ENCODE measurements at regions not wholly inside any gene's neighbourhood (a gene's known extent, or its start where the extent isn't known, plus 50 kb on each side); places are given as distances from the start of the nearest gene placed in this dataset.

DNA sequence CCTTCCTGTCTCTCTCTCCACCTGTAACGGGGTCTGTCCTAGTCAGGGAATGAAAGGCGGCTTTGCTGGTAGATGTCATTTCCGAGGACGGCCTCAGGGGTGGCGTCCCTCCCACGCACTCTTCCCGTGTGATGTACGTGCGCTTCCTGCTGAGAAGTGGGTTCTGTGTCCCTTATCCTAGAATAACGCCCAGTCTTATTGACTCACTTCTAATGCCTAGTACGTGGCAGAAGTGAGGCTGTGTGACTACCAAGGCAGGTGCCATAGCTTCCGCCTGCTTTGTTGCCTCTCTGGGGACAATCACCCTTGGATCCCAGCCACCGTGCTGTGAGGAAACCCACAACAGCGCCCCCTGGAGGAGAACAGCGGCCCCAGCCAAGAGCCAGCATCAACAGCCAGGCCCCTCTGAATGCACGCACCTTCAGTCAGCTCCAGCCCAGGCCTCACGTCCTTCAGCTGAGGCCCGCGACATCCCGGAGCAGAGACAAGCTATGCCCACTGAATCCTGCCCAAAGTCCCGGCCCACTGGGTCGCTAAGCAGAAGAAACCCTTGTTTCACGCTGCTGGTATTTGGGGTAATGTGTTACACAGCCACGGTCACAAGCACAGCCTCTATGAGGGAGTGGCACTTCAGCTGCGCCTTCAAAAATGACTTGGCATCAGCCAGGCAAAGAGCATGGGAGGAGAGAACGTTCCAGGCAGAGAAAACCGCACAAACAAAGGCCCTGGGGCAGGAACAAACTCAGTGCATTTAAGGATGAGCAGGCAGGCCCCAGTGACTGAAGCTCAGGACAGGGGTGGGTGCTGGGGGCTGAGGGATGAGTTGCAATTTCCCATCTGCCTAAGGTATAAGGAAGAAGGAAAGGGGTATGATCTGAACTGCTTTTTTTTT, 224.2 kb downstream of the NFATC2 start (continued):
- TF ChIP-seq, protein P1, sequence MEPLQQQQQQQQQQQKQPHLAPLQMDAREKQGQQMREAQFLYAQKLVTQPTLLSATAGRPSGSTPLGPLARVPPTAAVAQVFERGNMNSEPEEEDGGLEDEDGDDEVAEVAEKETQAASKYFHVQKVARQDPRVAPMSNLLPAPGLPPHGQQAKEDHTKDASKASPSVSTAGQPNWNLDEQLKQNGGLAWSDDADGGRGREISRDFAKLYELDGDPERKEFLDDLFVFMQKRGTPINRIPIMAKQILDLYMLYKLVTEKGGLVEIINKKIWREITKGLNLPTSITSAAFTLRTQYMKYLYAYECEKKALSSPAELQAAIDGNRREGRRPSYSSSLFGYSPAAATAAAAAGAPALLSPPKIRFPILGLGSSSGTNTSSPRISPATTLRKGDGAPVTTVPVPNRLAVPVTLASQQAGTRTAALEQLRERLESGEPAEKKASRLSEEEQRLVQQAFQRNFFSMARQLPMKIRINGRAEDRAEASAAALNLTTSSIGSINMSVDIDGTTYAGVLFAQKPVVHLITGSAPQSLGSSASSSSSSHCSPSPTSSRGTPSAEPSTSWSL (CRISPR knock-in tag; IDR thresholded peaks at IDR 0.05; ENCODE audit: borderline replicate concordance), result no peak
- TF ChIP-seq BRD4 (IDR thresholded peaks at IDR 0.05), result no peak
- no peak for TF ChIP-seq NR2C2 (CRISPR knock-in tag; IDR thresholded peaks at IDR 0.05)
- TF ChIP-seq NR2C2 (tag; IDR thresholded peaks at IDR 0.05), result no peak
- no peak for TF ChIP-seq TRIM24 (IDR thresholded peaks at IDR 0.05)
- no peak for TF ChIP-seq ETV5 (CRISPR knock-in tag; IDR thresholded peaks at IDR 0.05; ENCODE audit: low read depth)
- TF ChIP-seq RAD21 (CRISPR knock-in tag; conservative IDR thresholded peaks at IDR 0.05 in 1 of 2, IDR thresholded peaks at IDR 0.05 in 1 of 2), result peak in 1 of 2 experiments; percentile 57; a peak in 2 of 4 replicates
- no peak for TF ChIP-seq SUPT5H (IDR thresholded peaks at IDR 0.05)
- TF ChIP-seq POLR2AphosphoS5 (IDR thresholded peaks at IDR 0.05; ENCODE audit: control insufficient read depth, insufficient read depth, low read depth, low read length), result no peak
- TF ChIP-seq POLR2G (IDR thresholded peaks at IDR 0.05; ENCODE audit: low read depth, low read length), result 0 out of 2 replicates have a peak, but pooled peaks have one; percentile 15
- TF ChIP-seq SPI1 (IDR thresholded peaks at IDR 0.05; ENCODE audit: borderline replicate concordance, low read depth, low read length), result no peak
- TF ChIP-seq, protein P2, sequence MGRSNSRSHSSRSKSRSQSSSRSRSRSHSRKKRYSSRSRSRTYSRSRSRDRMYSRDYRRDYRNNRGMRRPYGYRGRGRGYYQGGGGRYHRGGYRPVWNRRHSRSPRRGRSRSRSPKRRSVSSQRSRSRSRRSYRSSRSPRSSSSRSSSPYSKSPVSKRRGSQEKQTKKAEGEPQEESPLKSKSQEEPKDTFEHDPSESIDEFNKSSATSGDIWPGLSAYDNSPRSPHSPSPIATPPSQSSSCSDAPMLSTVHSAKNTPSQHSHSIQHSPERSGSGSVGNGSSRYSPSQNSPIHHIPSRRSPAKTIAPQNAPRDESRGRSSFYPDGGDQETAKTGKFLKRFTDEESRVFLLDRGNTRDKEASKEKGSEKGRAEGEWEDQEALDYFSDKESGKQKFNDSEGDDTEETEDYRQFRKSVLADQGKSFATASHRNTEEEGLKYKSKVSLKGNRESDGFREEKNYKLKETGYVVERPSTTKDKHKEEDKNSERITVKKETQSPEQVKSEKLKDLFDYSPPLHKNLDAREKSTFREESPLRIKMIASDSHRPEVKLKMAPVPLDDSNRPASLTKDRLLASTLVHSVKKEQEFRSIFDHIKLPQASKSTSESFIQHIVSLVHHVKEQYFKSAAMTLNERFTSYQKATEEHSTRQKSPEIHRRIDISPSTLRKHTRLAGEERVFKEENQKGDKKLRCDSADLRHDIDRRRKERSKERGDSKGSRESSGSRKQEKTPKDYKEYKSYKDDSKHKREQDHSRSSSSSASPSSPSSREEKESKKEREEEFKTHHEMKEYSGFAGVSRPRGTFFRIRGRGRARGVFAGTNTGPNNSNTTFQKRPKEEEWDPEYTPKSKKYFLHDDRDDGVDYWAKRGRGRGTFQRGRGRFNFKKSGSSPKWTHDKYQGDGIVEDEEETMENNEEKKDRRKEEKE (IDR thresholded peaks at IDR 0.05; ENCODE audit: borderline replicate concordance in 1 of 2, control insufficient read depth in 1 of 2, low read depth in 2 of 2, low read length in 1 of 2), result no peak
- peak; percentile 26; the same call in 1 of the 2 replicates for TF ChIP-seq EP400 (IDR thresholded peaks at IDR 0.05)
- no peak for TF ChIP-seq PRMT5 (CRISPR knock-in tag; IDR thresholded peaks at IDR 0.05)
- TF ChIP-seq, protein P3, sequence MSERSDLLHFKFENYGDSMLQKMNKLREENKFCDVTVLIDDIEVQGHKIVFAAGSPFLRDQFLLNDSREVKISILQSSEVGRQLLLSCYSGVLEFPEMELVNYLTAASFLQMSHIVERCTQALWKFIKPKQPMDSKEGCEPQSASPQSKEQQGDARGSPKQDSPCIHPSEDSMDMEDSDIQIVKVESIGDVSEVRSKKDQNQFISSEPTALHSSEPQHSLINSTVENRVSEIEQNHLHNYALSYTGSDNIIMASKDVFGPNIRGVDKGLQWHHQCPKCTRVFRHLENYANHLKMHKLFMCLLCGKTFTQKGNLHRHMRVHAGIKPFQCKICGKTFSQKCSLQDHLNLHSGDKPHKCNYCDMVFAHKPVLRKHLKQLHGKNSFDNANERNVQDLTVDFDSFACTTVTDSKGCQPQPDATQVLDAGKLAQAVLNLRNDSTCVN (CRISPR knock-in tag; IDR thresholded peaks at IDR 0.05), result no peak
- peak; percentile 87 for TF ChIP-seq EGR1 (conservative IDR thresholded peaks at IDR 0.05)
- TF ChIP-seq, protein P4, sequence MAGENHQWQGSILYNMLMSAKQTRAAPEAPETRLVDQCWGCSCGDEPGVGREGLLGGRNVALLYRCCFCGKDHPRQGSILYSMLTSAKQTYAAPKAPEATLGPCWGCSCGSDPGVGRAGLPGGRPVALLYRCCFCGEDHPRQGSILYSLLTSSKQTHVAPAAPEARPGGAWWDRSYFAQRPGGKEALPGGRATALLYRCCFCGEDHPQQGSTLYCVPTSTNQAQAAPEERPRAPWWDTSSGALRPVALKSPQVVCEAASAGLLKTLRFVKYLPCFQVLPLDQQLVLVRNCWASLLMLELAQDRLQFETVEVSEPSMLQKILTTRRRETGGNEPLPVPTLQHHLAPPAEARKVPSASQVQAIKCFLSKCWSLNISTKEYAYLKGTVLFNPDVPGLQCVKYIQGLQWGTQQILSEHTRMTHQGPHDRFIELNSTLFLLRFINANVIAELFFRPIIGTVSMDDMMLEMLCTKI (IDR thresholded peaks at IDR 0.05; ENCODE audit: partially characterized antibody), result no peak
- TF ChIP-seq PHB (CRISPR knock-in tag; IDR thresholded peaks at IDR 0.05), result no peak
- TF ChIP-seq HIVEP1 (CRISPR knock-in tag; IDR thresholded peaks at IDR 0.05), result no peak
- TF ChIP-seq FOXJ3 (CRISPR knock-in tag; IDR thresholded peaks at IDR 0.05), result no peak
- 0 out of 2 replicates have a peak, but pooled peaks have one; percentile 36 for TF ChIP-seq HDAC2 (IDR thresholded peaks at IDR 0.05)

All from K562 (cell line).